Stimulated activated CD4-positive, alpha-beta T cell treated with anti-CD3 and anti-CD28 coated beads, Interleukin-4, amount 100 ng/mL, for 1 hour (primary cell): ENCODE measurements at regions not wholly inside any gene's neighbourhood (a gene's known extent, or its start where the extent isn't known, plus 50 kb on each side); places are given as distances from the start of the nearest gene placed in this dataset.
"Not testable (repeated sequence)": the region's sequence is repeated elsewhere in the genome, so short reads cannot be mapped to it uniquely, and the experiment has no call there.

Source experiments
- DNase-seq: peaks from one replicate; pipeline ENCODE4 v3.0.0-alpha.2; 2020

DNA sequence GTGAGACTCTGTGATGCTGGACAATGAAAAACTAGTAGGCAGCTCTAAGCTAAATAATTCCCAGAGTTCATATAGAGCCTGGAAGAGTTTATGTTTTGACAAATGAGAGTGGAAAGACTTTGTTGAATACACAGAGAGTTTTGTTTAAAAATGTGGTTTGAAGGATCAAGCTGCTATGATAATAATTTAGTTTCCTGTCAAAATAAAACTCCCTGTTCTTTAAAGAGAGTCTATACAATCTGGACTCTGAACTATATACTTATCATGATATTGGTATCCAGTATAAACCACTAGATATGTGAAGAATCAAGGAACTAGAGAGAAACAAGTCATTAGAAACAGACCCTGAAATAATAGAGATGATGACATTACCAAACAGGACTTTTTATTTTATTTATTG lies 158.6 kb downstream of the C4orf33 start:
- DNase-seq = no peak

DNA sequence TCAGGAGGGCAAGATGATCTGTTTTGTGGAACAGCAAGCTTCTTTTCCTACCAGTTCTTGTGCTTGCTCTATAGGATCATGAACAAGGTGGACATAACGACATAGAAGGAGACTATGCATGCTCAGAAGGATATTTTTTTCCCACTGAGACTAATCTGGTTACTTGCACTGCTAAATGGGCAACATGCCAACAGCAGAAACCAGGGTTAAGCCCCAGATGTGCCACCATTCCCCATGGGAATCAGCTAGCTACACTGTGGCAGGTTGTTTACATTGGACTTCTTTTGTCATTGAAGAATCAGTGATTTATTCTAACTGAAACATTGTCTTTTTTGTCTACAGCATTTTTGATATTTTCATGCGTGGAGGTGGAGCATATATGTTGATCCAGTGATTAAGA lies 165.6 kb downstream of the C4orf33 start:
- DNase-seq = no peak

DNA sequence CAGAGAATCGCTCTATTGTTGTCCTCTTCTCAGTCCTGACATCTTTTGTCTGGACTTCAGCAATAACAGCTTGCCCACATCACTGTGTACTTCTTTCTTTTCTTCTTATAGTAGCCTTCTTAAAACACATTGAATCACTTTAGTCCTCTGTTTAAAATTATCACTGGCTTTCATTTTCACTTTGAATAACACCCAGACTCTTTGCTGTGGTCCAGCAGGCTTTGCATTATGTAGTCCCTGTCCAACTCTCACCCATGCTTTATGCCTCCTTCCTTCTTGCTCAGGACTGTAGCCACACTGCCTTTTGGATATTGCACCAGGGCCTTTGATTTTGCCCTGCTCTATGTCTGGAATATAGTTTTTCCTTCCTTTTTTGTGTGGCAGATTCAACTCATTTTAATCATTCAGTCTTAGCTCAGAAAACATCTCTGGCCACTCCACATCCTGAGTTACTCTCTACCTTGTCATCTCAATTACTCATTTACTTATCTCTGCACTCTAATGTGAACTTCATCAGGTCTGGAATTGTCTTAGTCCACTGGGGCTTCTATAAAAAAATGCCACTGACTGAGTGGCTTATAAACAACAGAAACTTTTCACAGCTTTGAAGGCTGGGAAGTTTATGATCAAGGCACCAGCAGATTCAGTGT lies 168.2 kb downstream of the C4orf33 start:
- no peak for DNase-seq

DNA sequence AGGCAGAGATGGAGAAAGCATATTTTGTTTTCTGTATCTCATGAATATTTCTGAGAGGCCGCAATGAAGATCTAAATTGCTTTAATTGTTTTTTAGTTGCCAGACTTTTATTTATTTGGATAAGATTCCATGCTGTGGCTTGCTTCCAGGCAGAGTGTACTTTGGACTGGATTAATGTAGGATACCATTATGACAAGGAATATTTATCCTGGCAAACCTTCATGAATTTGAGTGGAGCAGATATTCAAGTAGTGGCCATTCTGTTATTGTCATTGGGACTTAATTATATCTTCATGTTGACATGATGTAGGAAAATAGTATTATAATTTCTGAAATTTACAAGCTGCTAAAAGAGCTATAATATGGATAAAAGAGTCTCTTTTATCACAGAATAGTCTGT lies 182.9 kb downstream of the C4orf33 start:
- DNase-seq = no peak

DNA sequence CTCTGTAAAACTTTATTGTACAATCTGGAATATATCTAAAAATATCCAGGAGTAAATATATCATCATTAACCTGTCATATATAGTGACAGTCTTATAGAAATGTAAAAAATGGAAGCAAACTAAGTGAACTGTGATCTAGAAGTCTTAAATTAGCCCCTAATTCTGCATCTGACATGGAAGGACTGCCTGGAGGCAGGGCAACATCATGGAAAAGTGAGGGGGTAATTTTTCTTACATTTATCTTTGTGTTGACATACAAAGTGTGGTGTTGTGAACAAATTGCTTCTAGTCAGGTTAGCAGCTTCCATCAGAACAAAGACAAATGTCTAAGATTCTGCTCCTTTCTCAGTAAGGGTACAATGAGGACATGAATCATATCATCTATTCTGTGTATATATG lies 186.3 kb downstream of the C4orf33 start:
- DNase-seq = no peak

DNA sequence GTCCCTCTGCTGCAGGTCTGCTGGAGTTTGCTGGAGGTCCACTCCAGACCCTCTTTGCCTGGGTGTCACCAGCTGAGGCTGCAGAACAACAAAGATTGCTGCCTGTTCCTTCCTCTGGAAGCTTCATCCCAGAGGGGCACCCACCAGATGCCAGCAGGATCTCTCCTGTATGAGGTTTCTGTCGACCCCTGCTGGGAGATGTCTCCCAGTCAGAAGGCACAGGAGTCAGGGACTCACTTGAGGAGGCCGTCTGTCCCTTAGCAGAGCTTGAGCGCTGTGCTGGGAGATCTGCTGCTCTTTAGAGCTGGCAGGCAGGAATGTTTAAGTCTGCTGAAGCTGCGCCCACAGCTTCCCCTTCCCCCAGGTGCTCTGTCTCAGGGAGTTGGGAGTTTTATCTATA lies 196.2 kb downstream of the C4orf33 start:
- DNase-seq = not testable (repeated sequence)

DNA sequence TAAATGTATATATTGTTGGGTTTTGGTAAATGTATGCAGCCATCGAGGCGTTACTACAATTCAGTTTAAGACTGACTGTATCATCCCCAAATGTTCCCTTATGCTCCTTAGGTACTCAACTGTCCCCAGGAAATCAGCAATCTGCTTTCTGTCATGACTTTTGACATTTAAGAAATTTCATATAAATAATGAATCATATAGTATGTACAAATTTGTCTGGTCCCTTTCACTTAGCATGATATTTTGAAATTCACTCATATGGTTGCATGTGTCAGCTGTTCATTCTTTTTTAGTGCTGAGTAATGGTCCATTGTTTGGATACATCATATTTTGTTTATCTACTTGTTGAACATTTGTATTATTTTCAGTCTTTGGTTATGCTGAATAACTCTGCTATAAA lies 218.8 kb downstream of the C4orf33 start:
- DNase-seq = no peak

DNA sequence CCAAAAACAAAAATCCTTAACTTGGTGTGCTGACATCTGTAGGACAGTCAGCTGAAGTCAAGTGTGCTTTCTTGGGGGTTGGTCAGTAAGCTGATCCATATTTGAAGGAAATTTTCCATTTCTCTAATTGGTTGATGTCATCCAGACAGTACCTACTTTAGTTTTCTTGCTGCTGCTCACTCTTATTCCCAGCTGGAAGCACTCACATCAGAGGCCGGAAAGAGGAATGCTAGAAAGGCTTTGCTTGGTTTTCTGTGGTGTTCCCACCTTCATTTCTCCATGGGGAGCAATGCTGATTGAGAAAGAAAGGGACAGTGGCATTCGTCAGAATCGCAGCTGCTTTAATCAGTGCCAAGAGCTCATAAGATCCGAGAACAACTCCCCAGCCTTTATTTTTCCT lies 227.0 kb downstream of the C4orf33 start:
- no peak for DNase-seq

DNA sequence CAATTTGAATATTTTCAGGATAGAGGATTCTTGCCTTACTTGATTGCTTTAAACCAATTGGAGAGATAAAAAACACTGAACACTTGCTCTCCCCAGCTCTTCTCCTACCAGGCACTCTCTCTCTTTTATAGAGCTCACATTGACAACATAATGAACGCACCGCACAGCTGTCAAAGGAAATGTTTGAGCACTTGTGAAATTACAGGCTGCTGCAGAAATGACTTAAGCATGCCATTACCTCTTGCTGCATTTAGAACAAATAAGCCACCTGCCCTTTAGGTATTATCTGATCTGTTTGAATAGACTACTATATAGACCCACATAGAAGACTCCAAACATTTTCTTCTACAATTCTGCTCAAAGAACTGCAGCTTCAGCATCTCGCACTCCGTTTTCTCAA lies 227.7 kb downstream of the C4orf33 start:
- no peak for DNase-seq

DNA sequence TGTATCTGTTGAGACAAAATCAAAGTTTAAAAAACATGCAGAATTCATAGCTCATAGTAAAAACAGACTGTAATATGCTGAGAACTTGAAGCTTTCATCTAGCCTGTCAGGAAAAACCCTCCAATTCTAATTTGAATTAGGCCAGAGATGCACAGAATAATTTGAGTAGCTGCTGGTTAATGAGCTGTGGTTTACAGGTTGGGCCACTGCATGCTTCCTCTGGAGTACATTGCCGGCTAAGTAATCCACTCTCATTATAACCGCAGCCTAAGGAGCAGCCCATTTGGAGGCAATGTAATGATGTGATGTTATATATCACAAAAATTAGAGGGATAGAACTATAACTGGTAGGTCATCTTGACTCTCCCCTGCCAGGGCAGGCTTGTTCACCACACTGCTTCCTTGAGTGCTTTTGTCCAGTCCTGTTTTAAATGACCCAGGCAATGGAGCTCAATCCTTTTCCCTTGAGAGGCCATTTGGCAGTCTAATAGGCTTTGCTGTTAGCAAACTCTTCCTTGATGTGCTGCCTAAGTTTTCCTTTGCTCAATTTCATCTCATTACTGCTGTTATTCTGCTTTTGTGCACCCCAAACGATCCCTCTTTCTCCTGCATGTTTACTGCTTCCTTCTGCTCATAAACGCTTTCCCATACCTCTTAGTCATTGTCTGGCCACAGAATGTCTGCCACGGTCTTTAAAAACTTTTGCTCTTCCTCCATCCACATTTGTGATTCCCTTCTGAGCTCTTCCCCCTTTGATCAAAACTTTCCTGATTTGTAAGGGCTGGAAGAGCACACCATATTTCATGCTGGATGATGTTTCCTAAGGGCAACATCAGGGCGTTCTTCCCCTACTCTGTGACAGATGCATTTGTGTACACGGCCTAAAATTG lies 230.9 kb downstream of the C4orf33 start:
- DNase-seq = no peak

DNA sequence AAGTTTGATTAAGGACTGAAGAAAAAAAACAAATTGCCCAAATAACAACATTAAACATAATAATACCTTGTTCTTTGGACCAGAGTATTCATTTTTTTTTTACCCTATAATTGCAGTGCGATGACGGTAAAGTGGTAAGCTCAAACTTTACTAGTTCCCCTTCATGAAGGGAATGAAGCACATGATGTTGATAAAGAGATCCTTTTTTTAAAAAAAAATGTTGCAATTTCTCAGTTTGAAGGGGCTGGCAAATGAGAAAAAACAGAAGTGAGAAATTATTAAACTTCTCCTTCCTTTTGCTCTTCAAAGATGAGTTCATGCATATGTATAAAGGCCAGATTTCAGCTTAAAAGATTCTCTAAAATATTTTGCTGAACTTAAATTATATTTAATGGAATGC lies 231.7 kb downstream of the C4orf33 start:
- DNase-seq = no peak

DNA sequence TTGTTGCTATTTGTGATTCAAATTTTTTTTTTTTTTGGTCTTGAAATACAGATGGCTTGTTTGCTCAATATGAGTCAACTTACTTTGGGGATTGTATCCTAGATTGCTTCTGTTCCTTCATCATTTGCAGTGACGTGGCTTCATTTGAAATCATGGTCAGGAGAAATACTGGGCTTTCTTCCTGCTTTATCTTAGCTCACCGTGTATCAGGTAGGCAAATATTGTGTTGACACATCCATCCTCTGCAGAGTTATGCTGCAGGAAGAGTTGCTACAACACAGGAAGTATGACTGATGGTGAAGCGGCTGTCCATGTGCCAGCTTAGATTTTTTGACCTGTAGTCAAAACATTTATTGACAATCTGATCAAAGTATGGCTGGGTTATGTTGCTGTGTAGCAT lies 232.2 kb downstream of the C4orf33 start:
- DNase-seq = no peak

DNA sequence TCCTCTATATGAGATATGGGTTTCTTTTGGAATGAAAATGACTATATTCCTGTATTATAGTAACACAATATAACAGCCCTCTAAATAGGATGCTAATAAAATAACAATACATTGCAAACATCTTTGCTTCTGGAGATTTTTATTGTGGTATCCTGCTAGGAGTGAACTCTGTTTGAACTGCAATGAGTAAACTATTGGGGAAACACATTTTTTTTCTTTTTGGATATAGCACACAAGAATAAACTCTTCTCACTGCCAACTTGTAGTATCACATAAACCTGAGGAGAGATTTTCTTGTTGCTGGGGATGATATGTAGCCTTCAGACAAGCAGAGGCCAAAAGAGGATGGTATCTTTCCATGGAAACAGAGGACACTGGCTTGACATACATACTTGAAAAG lies 238.2 kb downstream of the C4orf33 start:
- DNase-seq = no peak

DNA sequence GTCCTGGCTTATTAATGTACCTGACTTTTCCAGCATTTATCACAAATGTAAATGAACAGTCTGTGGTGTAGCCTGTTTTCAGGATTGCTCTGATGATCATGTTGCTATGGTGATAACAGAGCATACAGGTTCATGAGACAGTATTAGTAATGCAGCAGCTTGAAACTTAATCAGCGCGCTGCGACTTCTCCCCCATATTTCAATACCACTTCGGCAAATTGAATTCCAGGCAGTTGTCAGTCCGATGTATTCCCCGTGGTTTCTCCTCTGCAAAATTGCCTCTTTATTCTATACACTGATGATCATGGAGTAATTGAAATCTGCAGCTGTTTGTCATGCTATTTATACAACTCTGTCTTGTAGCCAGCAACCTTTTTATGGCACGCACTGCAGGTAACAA lies 239.3 kb downstream of the C4orf33 start:
- no peak for DNase-seq

DNA sequence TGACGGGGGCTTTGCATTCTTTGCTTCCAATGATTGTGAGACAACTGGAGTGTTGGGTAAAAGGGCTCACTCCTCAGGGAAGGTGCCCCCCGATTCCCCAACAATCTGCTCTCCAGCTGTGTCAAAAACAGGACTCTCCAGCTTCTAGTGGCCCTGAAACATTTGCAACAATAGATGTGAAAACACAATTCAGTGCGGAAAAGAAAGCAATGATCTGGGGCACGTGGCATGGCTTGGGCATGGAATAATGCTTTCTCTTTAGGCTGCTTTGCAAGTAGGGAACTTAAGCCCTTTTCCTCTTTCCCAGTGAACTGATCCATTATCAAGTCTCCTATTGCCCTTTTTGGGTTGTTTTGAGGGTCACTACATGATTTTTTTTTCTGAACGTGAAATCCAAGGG lies 239.9 kb downstream of the C4orf33 start:
- no peak for DNase-seq

DNA sequence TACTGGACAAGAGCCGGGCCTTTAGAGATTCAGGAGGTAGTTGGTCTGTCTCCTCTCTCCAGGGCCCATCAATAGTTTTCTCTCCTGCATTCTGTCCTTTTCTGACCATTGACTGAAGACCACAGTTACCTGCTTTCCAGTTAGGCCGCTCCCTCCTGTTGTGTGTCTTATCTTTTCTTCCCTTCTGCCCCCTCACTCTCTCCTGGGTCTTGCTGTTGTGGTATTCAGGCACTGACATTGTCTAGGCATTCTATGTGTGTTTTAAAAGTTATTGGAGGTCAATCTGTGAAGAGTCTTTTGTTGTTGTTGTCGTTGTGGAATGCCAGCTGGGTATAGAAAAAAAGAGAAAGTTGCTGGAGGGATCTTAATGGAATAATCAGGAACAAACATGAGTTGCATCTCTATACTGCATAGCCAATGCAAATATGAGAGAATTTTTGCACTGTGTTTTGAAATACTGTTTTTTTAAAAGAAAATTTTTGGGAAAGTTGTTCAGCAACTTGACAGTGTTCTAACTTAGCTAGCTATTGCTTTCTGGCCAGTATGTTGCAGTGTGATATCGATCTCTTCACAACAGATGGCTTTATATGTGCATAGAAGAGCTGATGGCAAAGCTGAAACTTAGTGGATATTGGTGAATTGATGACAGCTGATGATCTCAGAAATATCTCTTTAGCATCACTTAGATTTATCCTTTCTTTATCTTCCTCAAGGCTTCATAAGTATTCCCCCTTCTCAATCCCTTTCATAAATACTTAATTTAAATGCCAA lies 240.7 kb downstream of the C4orf33 start:
- no peak for DNase-seq

DNA sequence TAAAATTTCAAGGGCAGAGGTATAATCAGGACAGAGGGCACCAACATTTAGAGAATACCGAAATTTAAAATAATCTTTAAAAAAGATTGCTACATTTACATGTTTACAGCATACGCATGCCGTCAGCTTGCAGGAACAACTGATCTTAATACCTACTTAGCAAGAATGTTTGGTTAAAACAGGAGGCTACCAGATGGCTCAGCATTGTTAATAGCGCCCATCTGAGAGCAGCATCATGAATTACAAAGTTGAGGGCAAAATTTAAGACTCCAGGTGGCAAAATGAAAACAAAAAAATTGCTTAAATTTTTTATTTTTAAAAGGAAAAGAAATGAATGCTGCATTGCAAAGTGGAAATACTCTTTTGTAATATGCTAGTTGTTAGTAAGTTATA lies 241.3 kb downstream of the C4orf33 start:
- DNase-seq = no peak

DNA sequence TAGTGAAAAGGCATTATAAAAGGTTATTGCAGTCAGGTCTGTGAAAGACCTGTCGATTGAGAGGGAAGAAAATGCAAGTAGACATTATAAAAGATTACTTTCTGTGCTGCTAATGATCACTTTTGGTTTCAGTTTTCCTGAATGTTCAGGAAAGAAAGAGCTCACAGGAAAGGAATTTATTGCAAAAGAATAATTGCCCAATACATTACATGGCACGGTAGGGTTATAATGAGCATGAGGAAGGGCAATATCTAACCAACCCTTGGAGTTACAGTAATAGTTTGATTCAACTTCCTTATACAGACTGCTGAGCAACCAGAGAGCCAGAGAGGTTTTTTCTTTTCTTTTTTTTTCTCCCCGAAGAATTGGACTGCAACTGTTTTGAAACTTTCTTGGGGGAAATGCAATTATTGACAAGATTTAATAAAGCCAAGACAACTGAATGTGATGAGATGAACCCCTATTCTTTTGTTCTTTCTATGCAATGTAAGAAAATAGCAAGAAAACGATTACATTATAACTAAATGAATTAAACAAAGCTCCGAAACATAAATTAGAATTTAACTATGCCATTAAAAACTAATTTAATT lies 247.0 kb downstream of the C4orf33 start:
- DNase-seq = no peak

DNA sequence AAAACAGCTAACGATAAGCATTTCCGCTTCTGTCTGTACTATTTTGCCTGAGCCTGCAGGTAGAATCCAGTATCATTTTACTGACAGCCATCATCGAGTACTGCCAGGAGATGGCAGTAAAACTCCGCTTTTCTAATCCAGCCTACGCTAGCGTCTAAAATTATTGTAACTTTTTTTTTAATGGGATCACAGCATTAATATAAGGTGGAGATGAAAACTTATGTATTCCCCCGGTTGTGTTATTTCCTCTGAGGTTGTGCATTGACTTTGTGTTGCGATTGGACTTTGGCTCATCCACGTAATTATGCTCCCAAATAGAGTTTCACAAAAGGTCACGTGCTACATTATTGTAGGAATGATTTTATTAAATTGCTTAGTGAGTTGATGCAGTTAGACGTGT lies 248.1 kb downstream of the C4orf33 start:
- no peak for DNase-seq

DNA sequence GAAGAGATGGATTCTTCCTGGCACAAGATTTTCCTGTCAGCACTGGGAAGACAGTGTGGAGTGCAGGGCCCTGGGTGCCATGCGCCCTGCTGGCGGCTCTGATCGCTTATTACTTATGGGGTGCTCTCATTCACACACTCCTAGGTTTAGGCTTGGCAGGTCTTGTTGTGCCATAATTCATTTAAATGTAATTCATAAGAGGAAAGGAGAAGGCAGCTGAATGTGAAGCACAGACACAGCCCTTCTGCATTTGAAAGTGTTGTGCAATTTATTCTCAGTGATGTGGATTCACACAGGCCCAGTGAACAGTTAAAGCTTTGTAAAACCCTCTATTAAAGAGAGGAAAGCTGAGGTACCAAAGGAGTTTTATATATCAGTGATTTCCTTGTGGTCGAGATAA lies 249.7 kb downstream of the C4orf33 start:
- no peak for DNase-seq

DNA sequence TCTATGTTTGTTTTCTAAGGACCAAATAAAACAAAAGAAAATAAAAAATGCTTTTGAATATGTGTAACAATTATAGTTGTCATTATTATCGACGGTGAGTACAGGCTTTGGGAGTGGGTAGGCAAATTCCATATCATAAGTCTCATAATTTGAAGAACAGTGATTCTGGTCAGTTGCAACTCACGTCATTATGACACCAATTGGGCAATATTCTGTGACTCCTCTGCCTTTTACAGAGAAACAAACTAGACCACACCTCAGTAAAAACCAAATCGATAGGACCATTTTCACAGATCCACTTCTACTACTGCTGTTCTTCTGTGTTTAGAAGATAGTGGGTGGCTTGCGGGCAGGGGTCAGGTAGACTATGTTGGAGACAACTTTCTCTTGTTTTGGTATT lies 250.1 kb downstream of the C4orf33 start:
- no peak for DNase-seq

DNA sequence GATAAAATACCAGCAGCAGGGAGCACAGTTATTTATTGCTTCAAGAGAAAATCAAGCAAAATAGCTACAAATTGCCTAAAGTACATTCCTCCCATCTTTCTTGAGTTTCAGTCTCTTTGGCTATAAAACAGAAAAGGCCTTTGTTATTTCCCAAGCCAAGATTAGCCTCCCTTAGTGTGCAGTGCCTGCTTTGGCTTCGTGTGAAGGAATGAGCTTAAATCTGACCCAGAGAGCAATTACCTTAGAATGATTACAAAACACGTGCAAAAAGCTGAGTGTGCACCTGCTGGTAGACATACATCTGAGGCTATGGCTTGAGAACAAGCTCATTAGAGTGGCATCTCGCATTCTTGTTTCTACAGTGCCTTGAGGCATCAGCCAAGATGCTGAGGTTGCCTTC lies 250.8 kb downstream of the C4orf33 start:
- no peak for DNase-seq
